D721Med (cell line): ENCODE measurements at regions not wholly inside any gene's neighbourhood (a gene's known extent, or its start where the extent isn't known, plus 50 kb on each side); places are given as distances from the start of the nearest gene placed in this dataset.

Source experiments
- DNase-seq: peaks from one replicate; pipeline ENCODE4 v3.0.0; 2011; ENCODE audit warnings: low spot score; ENCODE audit not compliant: insufficient read length
- FAIRE-seq: peaks from 2 replicates; lab custom pipeline; 2011; peaks lifted over from hg19 to GRCh38; lab: Jason Lieb, UNC
- TF ChIP-seq, protein P1 (sequence below): IDR thresholded peaks from 2 replicates; pipeline ENCODE4 v1.5.1; 2012; ENCODE audit warnings: mild to moderate bottlenecking, control low read depth; ENCODE audit not compliant: insufficient read depth; ENCODE audit errors: missing control alignments

DNA sequence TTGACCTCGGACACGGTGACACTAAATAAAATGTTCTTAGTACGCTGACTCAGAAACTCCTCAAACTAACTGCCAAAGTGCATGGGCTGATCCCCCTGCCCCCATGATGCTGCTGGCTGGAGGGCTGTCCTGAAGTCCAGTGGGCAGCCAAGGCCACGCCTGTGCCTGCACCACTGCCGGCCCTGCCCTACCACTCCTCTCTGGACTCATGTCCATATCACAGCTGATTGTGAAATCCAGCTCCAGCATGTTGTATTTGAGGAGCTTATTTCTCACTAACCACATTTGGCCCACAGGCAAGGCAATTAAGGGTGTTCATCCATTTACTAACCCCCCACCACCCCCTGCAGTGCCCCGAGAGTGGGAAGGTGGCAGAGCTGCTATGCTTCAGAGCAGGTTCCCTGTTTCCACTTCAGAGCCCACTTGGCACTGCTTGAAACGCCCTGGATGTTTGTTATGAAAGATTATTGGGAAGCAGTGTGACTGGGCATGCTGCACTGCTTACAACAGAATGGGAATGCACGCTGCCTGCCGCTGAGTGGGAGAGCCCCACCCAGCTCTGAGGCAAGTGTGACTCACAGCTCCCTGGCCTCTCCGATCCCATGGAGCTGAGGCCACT lies 114.0 kb downstream of the UQCRFS1 start:
- no peak for DNase-seq
- FAIRE-seq = no peak
- TF ChIP-seq, protein P1, sequence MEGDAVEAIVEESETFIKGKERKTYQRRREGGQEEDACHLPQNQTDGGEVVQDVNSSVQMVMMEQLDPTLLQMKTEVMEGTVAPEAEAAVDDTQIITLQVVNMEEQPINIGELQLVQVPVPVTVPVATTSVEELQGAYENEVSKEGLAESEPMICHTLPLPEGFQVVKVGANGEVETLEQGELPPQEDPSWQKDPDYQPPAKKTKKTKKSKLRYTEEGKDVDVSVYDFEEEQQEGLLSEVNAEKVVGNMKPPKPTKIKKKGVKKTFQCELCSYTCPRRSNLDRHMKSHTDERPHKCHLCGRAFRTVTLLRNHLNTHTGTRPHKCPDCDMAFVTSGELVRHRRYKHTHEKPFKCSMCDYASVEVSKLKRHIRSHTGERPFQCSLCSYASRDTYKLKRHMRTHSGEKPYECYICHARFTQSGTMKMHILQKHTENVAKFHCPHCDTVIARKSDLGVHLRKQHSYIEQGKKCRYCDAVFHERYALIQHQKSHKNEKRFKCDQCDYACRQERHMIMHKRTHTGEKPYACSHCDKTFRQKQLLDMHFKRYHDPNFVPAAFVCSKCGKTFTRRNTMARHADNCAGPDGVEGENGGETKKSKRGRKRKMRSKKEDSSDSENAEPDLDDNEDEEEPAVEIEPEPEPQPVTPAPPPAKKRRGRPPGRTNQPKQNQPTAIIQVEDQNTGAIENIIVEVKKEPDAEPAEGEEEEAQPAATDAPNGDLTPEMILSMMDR = no peak

DNA sequence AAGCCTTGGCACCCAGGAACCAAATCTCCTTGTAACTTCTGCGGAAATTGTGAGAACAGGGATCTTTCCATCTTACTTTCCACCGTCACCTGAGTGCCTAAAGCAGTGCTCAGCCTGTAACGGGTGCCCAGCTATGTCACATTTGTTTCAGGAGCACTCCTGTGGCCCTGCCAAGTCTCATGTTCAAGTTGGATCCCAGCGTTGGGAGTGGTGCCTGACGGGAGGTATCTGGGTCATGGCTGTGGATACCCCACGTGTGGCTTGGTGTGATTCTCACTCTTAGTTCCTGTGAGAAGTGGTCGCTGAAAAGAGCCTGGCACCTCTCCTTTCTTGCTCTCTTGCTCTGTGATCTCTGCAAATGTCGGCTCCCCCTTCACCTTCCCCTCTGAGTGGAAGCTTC lies 114.9 kb downstream of the UQCRFS1 start:
- TF ChIP-seq, protein P1 = no peak
- DNase-seq (no peak), FAIRE-seq (no peak)

DNA sequence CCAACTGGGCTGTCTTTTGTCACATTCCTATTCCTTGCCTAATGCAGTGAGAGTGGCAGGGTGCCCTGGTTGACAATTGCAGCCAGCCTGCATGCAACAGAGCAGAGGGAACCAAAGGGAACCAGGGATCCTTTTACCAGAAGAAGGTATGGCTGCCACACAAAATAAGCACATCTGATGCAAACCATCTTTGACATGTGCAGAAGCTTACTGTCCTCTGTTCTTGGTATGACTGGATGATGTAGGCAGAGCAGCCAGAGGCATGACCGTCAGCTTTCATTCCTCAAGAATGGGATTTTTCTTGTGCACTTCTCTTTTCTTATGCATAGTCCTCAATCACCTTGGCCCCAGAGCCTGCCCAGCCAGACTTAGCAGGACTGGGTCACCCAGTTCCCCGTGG lies 116.1 kb downstream of the UQCRFS1 start:
- DNase-seq (no peak), FAIRE-seq (no peak)
- TF ChIP-seq, protein P1 = no peak

DNA sequence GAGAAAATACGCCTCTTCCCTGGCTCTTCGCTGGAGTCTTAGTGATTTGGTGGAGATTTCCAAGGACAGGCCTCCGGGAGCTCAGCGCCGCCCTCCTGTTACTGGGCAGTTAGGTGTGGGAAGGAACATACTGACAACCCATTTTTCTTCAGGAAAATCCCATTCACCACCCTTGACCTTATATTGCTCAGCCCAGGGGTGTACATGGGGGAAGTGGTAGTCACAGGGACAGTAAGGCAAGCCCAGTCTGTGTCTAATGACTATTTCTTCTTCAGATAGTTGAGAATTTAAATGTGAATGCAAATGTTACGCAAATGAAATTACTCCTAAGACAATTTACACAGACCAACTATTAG lies 119.4 kb downstream of the UQCRFS1 start:
- no peak for FAIRE-seq
- TF ChIP-seq, protein P1 = no peak

DNA sequence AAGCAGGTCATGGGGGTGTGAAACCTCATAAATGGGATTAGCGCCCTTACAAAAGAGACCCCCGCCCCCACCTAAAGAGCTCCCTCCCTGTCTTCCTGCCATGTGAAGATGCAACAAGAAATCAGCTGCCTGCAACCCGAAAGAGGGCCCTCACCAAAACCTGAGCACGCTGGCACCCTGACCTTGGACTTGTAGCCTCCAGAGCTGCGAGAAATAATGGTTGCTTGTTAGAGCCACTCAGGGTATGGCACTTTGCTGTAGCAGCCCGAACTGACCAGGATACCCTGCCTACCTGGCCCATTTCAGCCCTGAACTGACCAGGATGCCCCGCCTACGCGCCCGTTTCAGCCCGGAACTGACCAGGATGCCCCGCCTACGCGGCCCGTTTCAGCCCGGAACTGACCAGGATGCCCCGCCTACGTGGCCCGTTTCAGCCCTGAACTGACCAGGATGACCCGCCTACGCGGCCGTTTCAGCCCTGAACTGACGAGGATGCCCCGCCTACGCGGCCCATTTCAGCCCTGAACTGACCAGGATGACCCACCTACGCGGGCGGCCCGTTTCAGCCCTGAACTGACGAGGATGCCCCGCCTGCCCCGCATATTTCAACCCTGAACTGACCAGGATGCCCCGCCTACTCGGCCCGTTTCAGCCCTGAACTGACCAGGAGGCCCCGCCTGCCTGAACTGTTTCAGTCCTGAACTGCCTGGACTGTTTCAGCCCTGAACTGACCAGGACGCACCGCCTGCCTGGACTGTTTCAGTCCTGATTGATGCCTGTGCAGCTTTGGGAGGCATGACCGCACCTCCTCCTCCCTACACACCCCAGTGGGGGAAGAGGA lies 120.0 kb downstream of the UQCRFS1 start:
- DNase-seq (no peak), FAIRE-seq (no peak)
- TF ChIP-seq, protein P1 = no peak

More for the DNA sequence above, 119.4 kb downstream of the UQCRFS1 start:
- no peak for DNase-seq

DNA sequence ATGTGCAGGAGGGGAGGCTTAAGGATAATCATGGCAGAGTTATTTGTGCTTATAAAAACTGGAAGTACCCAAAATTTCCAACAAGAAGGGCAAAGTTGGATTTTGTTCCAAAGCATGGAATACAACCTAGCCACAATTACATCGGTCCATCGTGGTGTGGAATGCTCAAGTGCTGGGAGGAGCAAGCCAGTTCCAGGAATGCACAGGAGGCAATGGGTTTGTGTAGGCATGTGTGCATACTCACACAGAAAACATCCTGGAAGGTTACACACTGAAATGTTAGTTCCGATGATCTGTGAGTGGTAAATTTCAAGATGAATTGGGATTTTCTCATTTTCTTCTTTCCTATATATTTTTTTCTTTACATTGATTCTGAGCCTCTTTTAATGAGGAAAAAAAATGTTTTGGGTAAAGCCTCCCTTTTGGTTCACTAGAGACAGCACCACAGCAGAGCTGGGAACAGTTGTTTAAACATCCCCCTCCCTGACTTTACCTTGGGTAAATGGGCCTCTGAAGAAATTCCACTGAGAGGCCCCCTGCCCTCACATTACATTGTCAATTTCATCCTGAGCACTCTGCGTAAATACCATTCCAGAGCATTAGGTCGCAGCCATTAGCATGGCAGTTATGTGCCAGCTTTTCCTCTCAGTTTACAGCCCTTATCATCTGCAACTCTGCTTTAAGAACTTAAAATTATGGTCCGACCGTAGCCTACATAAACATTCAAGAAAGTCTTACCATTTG lies 122.0 kb downstream of the UQCRFS1 start:
- TF ChIP-seq, protein P1 = no peak
- FAIRE-seq (no peak), DNase-seq (no peak)
